Uterus (tissue), 2 donors: ENCODE measurements at regions not wholly inside any gene's neighbourhood (a gene's known extent, or its start where the extent isn't known, plus 50 kb on each side); places are given as distances from the start of the nearest gene placed in this dataset.

Experiments
- CTCF ChIP-seq, 4 experiments: fragments of 200-600 bp in 2 of 4; fragments of 450-650 bp in 2 of 4; sonication (generic) in 2 of 4; IDR thresholded peaks; one replicate each; pipeline ENCODE4 v1.5.1; 2016 to 2019; ENCODE audit warnings: antibody characterized with exemption in 4 of 4, mild to moderate bottlenecking in 2 of 4, moderate library complexity in 1 of 4
- POLR2A ChIP-seq, 2 donors: fragments of 450-650 bp; IDR thresholded peaks; one replicate each; pipeline ENCODE4 v1.6.1; 2016; ENCODE audit warnings: antibody characterized with exemption in 2 of 2, mild to moderate bottlenecking in 1 of 2, moderate library complexity in 1 of 2

DNA sequence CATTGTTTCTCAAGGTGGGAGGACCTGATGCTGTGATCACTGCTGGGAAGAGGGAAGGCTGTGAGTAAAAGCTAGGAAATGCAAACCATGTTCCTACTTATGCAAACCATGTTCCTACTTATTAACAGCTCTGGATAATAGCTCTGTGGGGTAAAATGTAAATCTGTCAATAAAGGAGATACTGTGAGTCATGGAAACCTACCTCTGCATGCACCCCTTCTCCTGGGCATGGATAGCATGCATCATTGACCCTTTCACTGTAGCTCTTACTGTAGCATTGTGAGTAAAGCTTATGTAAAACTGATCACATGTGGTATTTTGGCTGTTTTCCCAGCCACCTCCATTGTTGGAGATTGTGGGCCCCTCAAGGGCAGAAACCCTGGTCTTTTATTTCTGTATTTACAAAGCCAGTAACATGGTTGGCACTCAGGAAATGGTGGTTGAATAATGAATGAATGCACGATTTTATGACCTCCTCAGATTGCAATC is 253.7 kb downstream of the GRIN2B start:
- no peak for TF ChIP-seq CTCF (IDR thresholded peaks at IDR 0.05)
- TF ChIP-seq POLR2A (IDR thresholded peaks at IDR 0.05): no peak
